Right lobe of liver (tissue), 6 donors: ENCODE measurements at regions not wholly inside any gene's neighbourhood (a gene's known extent, or its start where the extent isn't known, plus 50 kb on each side); places are given as distances from the start of the nearest gene placed in this dataset.

Experiments
- ATAC-seq, 4 donors: fragments of 200-7000 bp; cut with Tn5 transposase; one replicate each; pipeline ENCODE4 v1.9.1; 2020; ENCODE audit warnings: mild to moderate bottlenecking in 4 of 4, moderate library complexity in 4 of 4
- DNase-seq, 3 donors: peaks; one replicate each; pipeline ENCODE4 v3.0.0-alpha.2; 2020
- H3K27ac ChIP-seq, 3 donors: fragments of 200-600 bp; one replicate each; pipeline ENCODE4 v1.8.0; 2022
- H3K27me3 ChIP-seq, 2 donors: fragments of 200-600 bp; one replicate each; pipeline ENCODE4 v1.8.0; 2022
- H3K36me3 ChIP-seq, 4 donors: fragments of 200-600 bp; sonication (generic) in 1 of 4; one replicate each; pipeline versions ENCODE4 v1.5.1 to v1.8.0; 2017 to 2022; ENCODE audit warnings: control low read depth in 1 of 4
- H3K4me1 ChIP-seq, 4 donors: fragments of 200-600 bp; sonication (generic) in 1 of 4; one replicate each; pipeline versions ENCODE4 v1.5.1 to v1.8.0; 2017 to 2022; ENCODE audit warnings: control low read depth in 1 of 4
- H3K4me3 ChIP-seq, 3 donors: fragments of 200-600 bp; one replicate each; pipeline ENCODE4 v1.8.0; 2022
- H3K9me3 ChIP-seq, 4 donors: fragments of 200-600 bp; sonication (generic) in 1 of 4; one replicate each; pipeline versions ENCODE4 v1.5.1 to v1.8.0; 2017 to 2022; ENCODE audit warnings: control low read depth in 1 of 4
- POLR2A ChIP-seq: fragments of 450-650 bp; IDR thresholded peaks from one replicate; pipeline ENCODE4 v1.6.1; 2017; ENCODE audit warnings: antibody characterized with exemption, mild to moderate bottlenecking
- WGBS: methylation state at CpG from one replicate; pipeline ENCODE4 v1.1.6; 2018; ENCODE audit warnings: low coverage, low lambda C conversion rate; ENCODE audit not compliant: insufficient coverage; ENCODE audit errors: missing lambda C conversion rate; 5-methylcytosine and 5-hydroxymethylcytosine counted together
- intact Hi-C, 2 donors: fragments of 100-400 bp; cut with DNase I; formaldehyde crosslinking; loops; one replicate each; pipeline versions ENCODE4 v1.11.2 to v1.14.1; 2022
- TF ChIP-seq, protein P1 (sequence below), 4 donors: fragments of 200-600 bp in 3 of 4; fragments of 450-650 bp in 1 of 4; IDR thresholded peaks; one replicate each; pipeline versions ENCODE4 v1.5.1 to v1.8.0; 2016 to 2022; ENCODE audit warnings: antibody characterized with exemption in 4 of 4, mild to moderate bottlenecking in 2 of 4
- donor health status: DM: no; HTN: yes; CAD: no.
- donor health status: DM: no; HTN: no; CAD: no.
- donor health status: DM: no; HTN: no; CAD: no.
- donor health status: DM: no; HTN: yes; CAD: no.
- donor health status: DM: no; HTN: yes; CAD: no.

DNA sequence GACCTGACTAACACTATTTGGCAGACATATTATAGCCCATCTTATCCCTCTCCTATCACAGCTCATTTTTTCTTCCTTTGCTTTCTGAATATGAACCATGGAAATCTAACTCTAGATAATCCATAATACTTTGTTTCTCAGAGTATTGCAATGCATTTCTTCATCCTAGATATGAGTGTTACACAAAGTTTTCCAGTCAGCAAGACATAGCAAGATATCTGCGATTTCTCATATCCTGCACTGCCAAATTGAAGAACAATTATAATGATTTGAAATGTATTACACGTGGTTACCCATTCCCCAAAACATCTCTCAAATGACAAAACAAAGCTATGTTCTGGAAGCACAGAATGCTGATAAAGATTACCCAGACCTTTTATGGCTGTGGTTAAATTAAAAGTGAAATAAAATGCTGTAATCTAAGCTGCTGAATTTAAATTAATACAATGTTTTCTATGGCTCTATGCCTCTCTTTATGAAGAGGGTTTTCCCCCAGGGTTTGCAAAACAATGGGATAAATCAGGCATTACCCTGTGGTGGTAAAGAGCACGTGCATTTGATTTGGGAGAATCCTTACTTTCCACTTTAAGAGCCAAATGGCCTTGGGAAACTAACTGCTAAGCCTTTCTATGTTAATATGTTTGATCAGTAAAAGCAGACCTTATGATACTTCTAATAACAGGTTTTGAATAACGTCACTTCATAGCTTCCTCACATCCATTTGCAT, 1291.0 kb upstream of the CNTN5 start:
- intact Hi-C loops: no loop called here
- Histone ChIP-seq H3K9me3 (no peaks in the 10 kb centered on the region), H3K36me3 (no peaks in the 10 kb centered on the region), H3K27me3 (no peaks in the 10 kb centered on the region), H3K27ac (no peak overlapping the region), H3K4me1 (no peaks in the 10 kb centered on the region), H3K4me3 (no peak overlapping the region)
- DNase-seq (no peak), ATAC-seq (no peak)
- 45% methylated on average over 4 of the region's 4 CpGs for WGBS
- TF ChIP-seq POLR2A: no peak
- TF ChIP-seq, protein P1, sequence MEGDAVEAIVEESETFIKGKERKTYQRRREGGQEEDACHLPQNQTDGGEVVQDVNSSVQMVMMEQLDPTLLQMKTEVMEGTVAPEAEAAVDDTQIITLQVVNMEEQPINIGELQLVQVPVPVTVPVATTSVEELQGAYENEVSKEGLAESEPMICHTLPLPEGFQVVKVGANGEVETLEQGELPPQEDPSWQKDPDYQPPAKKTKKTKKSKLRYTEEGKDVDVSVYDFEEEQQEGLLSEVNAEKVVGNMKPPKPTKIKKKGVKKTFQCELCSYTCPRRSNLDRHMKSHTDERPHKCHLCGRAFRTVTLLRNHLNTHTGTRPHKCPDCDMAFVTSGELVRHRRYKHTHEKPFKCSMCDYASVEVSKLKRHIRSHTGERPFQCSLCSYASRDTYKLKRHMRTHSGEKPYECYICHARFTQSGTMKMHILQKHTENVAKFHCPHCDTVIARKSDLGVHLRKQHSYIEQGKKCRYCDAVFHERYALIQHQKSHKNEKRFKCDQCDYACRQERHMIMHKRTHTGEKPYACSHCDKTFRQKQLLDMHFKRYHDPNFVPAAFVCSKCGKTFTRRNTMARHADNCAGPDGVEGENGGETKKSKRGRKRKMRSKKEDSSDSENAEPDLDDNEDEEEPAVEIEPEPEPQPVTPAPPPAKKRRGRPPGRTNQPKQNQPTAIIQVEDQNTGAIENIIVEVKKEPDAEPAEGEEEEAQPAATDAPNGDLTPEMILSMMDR (IDR thresholded peaks at IDR 0.05): no peak

DNA sequence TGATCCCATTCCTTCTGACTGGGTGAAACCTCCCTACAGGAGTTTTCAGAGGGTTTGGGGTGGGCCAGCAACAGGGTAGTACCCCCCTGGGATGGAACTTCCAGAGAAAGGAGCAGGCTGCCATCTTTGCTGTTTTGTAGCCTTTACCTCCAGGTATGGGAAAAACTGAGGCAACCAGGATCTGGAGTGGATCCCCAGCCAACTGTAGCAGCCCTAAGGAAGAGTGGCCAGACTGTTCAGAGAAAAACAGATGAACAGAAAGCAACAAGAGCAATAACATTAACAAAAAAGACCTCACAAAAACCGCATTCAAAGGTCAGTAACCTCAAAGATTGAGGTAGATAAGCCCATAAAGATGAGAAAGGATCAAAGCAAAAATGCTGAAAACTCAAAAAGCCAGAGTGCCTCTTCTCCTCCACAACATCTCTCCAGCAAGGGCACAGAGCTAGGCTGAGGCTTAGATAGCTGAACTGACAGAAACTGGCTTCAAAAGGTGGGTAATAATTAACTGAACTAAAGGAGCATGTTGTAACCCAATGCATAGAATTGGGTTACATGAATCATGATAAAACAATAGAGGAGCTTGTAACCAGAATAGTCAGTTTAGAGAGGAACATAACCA, 1288.6 kb upstream of the CNTN5 start:
- 21% methylated on average over 1 of the region's 1 CpG for WGBS
- intact Hi-C loops: no loop called here
- no peak for ATAC-seq
- H3K4me1 ChIP-seq: no peaks in the 10 kb centered on the region
- no peaks in the 10 kb centered on the region for H3K9me3 ChIP-seq
- no peak for TF ChIP-seq POLR2A
- TF ChIP-seq, protein P1 (IDR thresholded peaks at IDR 0.05): no peak
- H3K27ac ChIP-seq: no peak overlapping the region
- no peak overlapping the region for H3K4me3 ChIP-seq
- H3K27me3 ChIP-seq: no peaks in the 10 kb centered on the region
- no peak for DNase-seq
- H3K36me3 ChIP-seq: no peaks in the 10 kb centered on the region

DNA sequence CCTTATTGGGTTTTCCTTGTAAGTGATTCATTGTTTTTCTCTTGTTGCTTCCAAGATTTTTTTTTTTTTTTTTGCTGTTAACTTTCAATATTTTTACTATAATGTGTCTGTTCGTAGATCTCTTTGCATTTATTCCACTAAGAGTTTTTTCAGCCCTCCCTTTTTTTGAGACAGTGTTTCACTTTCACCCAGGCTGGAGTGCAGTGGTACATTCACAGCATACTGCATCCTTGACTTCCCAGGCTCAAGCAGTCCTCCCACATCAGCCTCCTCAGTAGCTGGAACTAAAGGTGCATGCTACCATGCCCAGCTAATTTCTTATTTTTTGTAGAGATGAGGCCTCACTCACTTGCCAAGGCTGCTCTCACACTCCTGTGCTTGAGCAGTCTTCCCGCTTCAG, 1282.0 kb upstream of the CNTN5 start:
- Histone ChIP-seq H3K27me3 (no peaks in the 10 kb centered on the region), H3K4me3 (no peak overlapping the region), H3K4me1 (no peaks in the 10 kb centered on the region), H3K27ac (no peak overlapping the region), H3K36me3 (no peaks in the 10 kb centered on the region), H3K9me3 (no peaks in the 10 kb centered on the region)
- 75% methylated on average over 2 of the region's 2 CpGs for WGBS
- TF ChIP-seq, protein P1 (IDR thresholded peaks at IDR 0.05): no peak
- no peak for TF ChIP-seq POLR2A
- DNase-seq (no peak), ATAC-seq (no peak)
- intact Hi-C loops: no loop called here

DNA sequence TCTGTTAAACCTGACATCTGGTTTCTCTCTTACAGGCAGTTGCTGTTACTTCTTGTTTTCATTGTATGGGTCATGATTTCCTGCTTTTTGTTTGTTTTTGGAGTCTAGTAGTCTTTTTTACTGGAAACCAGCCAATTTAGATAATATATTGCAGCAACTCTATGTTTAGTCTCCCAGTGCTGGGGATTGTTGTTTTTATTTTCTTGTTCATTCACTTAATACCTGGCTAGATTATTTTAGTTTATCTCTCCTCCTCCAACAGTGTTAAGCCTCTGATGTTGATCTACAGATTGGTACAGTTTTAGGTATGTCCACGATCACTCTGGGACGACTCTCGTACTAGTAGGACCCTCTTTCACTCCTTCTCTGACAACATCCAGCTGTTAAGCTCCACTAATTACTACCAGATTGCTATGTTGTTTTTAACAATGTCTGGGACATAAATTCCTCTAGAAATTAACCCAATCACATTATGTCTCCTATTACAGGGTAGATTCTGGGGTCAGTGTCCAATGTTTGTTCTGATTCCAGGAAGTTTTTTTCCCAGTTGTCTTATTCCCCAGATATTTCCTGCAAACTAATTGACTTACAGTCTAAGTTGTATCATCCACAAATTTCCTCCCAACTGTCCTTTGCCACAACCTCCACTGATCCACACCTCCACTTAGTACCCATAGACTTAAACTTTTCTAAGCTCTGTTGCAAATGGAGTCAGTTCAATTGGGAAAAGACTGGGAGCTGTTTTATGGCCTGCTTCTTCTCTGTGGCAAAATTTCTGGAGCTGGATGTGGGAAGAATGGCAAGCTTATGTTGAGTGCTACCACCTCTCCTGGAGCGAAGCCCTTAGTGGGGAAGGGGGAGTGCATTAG, 1280.6 kb upstream of the CNTN5 start:
- TF ChIP-seq, protein P1 (IDR thresholded peaks at IDR 0.05): no peak
- TF ChIP-seq POLR2A: no peak
- intact Hi-C loops: no loop called here
- peak in 3 of 4 donors; percentile 23 to 62 (median 33) for ATAC-seq
- no peaks in the 10 kb centered on the region for H3K27me3 ChIP-seq
- H3K9me3 ChIP-seq: no peaks in the 10 kb centered on the region
- 88% methylated on average over 4 of the region's 4 CpGs for WGBS
- no peak overlapping the region for H3K27ac ChIP-seq
- DNase-seq: no peak
- no peak overlapping the region for H3K4me3 ChIP-seq
- H3K36me3 ChIP-seq: no peaks in the 10 kb centered on the region
- H3K4me1 ChIP-seq: no peaks in the 10 kb centered on the region
